Glomerular visceral epithelial cell (primary cell): ENCODE measurements at regions not wholly inside any gene's neighbourhood (a gene's known extent, or its start where the extent isn't known, plus 50 kb on each side); places are given as distances from the start of the nearest gene placed in this dataset.

Experiments used
- DNase-seq: peaks from one replicate; pipeline ENCODE4 v3.0.0-alpha.2; 2016; ENCODE audit errors: extremely low spot score

- no peak for DNase-seq
These were observed 362.1 kb downstream of the PLOD2 start for GRCh38 chr3:145798696-145799537.

GRCh38 chr3:145801696-145802095 lies 359.3 kb downstream of the PLOD2 start:
- no peak for DNase-seq

GRCh38 chr3:145807990-145808389 lies 353.0 kb downstream of the PLOD2 start:
- DNase-seq: peak; percentile 22

DNA sequence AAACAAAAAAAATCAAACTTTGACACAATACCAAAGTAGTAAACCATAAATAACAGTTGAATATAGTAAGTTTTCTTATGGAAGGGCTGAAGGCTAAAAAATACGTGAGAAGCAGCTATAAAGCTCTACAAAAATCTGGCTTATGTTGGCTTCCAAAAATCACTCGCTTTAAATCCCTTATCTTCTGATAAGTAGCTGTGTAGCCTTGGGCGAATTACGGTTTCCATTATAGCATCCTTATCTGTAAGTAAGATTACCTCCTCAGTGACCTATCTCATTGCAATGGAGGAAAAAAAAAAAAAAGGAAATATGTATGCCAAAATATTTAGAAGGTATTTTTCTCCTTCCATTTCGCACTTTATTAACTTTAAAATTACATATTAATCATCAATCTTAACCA lies 348.6 kb downstream of the PLOD2 start:
- no peak for DNase-seq

GRCh38 chr3:145815707-145816413 lies 345.1 kb downstream of the PLOD2 start:
- no peak for DNase-seq

GRCh38 chr3:145817870-145818483 lies 343.0 kb downstream of the PLOD2 start:
- no peak for DNase-seq

DNA sequence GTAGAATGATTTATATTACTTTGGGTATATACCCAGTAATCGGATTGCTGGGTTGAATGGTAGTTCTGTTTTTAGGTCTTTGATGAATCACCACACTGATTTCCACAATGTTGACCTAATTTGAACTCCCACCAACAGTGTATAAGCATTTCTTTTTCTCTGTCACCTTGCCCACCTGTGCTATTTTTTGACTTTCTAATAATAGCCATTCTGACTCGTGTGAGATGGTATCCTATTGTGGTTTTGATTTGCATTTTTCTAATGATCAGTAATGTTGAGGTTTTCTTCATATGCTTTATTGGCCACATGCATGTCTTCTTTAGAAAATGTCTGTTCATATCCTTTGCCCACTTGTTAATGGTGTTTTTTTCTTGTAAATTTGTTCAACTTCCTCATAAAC lies 340.8 kb downstream of the PLOD2 start:
- DNase-seq: no peak

GRCh38 chr3:145842294-145842902 lies 318.6 kb downstream of the PLOD2 start:
- no peak for DNase-seq

DNA sequence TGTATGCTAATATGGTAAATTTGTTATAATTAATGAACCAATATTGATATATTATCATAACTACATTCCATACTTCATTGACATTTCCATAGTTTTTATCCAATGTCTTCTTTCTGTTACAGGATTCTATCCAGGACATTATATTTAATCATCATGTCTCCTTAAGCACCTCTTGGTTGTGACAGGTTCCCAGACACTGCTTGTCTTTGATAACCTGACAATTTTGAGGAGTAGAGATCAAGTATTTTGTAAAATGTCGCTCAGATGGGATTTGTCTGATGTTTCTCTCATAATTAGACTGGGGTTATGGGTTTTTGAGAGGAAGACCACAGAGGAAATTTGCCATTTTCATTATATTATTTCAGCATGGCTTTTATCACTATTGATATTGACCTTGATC lies 317.4 kb downstream of the PLOD2 start:
- no peak for DNase-seq

DNA sequence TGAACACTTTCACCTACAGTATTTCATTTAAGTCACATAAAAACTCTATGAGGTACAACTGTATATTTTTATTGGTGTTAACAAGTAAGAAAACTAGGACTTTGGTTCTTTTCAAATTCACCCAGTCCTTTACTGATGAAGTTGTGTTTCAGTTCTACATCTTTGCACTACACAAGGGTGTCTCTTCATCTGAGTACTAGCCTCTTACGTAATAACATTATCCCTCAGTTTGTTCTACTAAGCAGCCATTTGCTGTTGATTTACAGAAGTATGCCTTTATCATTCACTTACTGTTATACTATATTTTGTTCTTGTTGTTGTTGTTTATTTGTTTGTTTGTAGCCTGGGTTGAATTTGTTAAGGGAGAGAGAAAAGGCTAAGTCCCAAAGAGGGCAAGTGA lies 311.9 kb downstream of the PLOD2 start:
- no peak for DNase-seq

DNA sequence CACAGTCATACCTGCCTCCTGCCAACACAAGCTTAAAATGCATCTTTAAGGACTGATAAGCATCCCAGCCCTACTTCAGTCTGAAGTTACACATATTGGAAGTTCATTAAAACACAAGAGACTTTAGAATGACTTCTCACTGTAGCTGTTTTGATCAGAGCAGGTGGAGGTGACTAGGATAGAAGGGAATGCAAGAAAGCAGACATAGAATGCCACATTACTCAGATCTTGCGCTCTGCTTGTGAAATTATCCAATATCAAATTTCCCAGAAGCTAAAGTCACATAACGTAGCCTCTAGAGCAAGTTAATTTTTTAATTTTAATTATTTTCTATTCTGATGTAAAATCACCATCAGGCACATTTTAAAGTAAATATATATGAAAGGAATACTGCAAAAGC lies 306.5 kb downstream of the PLOD2 start:
- no peak for DNase-seq

- no peak for DNase-seq
These were observed 303.0 kb downstream of the PLOD2 start for GRCh38 chr3:145857956-145858355.

DNA sequence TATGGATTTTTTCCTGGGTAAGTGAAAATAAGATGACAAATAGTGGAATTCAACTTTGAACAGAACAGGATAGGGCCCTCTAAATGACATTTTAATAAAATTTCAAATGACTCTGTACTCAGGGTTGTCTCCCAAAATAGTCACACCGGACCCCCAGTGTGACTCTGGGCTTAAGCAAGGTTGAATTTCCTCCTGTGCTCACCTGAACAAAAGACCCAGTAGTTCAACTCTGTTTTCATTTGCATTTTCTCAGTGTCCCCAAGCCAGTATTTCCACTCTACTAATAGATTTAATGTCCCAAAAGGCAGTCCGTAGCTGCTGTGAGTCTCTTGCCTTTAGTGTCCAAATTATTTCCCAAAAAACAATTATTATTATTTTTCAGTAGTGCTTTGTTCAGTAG lies 296.6 kb downstream of the PLOD2 start:
- no peak for DNase-seq

- no peak for DNase-seq
These were observed 295.5 kb downstream of the PLOD2 start for GRCh38 chr3:145865399-145866018.

DNA sequence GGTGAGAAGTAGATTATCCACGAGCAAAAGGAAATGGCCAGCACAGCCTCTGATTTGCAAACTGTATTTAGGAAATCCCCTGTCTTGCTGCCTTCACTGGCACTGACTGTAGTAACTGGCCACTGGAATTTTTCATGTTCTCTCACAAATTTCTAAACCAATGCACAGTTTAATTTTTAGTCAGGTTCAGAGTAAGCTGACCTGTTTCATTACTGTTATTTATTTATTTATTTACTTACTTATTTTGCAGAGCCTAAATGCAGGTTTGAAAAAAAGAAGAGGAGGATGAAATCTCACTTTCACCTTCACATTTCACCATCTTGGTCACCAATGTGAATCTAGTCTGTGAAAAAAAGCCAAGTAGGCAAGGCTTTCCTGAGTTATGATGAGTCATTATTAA lies 291.0 kb downstream of the PLOD2 start:
- DNase-seq: peak; percentile 0

GRCh38 chr3:145882436-145882835 lies 278.5 kb downstream of the PLOD2 start:
- no peak for DNase-seq

GRCh38 chr3:145889730-145890129 lies 271.3 kb downstream of the PLOD2 start:
- no peak for DNase-seq

GRCh38 chr3:145892869-145893268 lies 268.1 kb downstream of the PLOD2 start:
- DNase-seq: no peak

- DNase-seq: no peak
These were observed 267.7 kb downstream of the PLOD2 start for GRCh38 chr3:145893331-145893730.

GRCh38 chr3:145898487-145898886 lies 262.5 kb downstream of the PLOD2 start:
- DNase-seq: no peak

DNA sequence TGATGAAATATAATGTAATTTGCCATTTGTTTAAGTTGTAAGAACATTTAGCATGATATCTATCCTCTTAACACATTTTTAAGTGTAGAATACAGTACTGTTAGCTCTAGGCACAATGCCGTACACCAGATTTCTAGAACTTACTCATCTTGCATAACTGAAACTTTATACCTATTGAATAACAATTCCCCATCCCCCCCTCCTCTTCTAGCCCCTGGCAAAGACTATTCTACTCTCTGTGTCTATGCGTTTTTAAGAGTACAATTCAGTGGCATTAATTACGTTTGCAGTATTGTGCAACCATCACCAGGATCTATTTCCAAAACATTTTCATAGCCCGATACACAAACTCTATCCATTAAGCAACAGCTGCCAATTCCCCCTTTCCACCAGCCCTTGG lies 261.7 kb downstream of the PLOD2 start:
- no peak for DNase-seq
